ENCODE measurements at regions not wholly inside any gene's neighbourhood (a gene's known extent, or its start where the extent isn't known, plus 50 kb on each side); places are given as distances from the start of the nearest gene placed in this dataset.
"Not testable (repeated sequence)": the region's sequence is repeated elsewhere in the genome, so short reads cannot be mapped to it uniquely, and the experiment has no call there.

DNA sequence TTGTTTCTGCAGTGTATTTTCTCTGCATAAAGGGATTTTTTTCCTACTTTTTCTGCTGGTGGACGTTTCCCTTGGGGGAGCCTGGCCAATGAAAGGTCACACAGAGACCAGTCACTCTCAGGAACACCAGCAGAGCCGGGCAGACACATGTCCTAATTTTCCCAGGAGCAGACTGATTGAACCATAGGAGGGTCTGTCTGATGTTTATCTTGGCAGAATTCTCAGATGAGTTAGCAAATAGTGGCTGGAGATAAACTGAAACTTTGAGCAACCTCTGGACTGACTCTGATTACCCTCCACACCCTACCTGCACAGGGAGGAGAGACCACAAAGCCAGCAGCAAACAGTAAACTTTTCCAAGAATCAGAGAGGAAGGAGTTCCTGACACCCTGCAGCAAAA, 90.0 kb upstream of the PLGLB2 start:
- H3K27ac Mint-ChIP-seq, result not testable (repeated sequence)

GRCh38 chr2:87658357-87658756, 89.5 kb upstream of the PLGLB2 start:
- intact Hi-C loops (cut with micrococcal nuclease); CTCF ChIA-PET: not testable (repeated sequence)

More for the DNA sequence above, 90.0 kb upstream of the PLGLB2 start:
- H3K27me3 Mint-ChIP-seq (ENCODE audit: low read depth); intact Hi-C loops (cut with micrococcal nuclease); H3K4me3 Mint-ChIP-seq; H3K36me3 Mint-ChIP-seq (ENCODE audit: low read depth); H3K4me1 Mint-ChIP-seq (ENCODE audit: low read depth); DNase-seq; H3K9me3 Mint-ChIP-seq; CTCF ChIA-PET: not testable (repeated sequence)

DNA sequence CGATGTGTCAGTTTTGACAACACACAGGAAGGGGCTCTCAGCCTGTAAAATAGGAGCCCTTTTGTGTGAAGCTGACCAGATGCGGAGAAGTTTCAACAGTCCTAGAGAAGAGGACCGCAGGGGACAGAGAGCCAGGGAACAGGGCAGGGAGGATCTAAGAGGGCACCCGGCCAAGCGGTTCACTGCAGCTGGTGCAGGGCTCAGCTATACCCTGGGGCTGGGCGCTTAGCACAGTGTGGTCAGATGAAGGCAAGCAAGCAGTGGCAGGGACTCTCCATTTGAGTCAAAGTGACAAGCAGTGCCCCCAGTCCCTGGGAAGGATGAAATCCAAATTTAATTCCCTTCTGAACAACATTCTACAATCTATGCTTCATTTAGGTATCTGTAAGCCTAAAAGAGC, 88.9 kb upstream of the PLGLB2 start:
- H3K36me3 Mint-ChIP-seq (ENCODE audit: low read depth); H3K27me3 Mint-ChIP-seq (ENCODE audit: low read depth); H3K4me3 Mint-ChIP-seq; H3K9me3 Mint-ChIP-seq; CTCF ChIA-PET; intact Hi-C loops (cut with micrococcal nuclease); DNase-seq; H3K27ac Mint-ChIP-seq; H3K4me1 Mint-ChIP-seq (ENCODE audit: low read depth): not testable (repeated sequence)

More at GRCh38 chr2:87658357-87658756, 89.5 kb upstream of the PLGLB2 start:
- H3K27me3 Mint-ChIP-seq (ENCODE audit: low read depth); DNase-seq; H3K27ac Mint-ChIP-seq; H3K36me3 Mint-ChIP-seq (ENCODE audit: low read depth); H3K9me3 Mint-ChIP-seq; H3K4me1 Mint-ChIP-seq (ENCODE audit: low read depth); H3K4me3 Mint-ChIP-seq: not testable (repeated sequence)

DNA sequence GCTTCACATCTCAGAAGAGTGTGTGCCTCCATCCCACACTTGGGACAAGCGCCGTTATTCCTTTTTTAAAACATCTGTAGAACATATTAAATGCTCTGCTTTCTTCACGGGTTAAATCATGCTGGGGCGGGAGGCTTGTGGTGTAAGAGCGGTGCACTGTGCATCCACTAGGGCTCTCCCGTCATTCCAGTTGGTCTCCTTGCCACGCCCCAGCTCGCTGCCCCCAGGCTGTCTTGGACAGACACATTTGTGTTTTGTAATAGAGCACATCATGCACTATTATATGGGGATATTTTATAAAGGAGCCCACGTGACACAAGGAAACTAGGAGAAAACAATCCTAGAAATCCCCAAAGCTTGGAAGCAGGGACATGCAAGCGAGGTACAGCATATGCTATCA, 87.7 kb upstream of the PLGLB2 start:
- H3K4me3 Mint-ChIP-seq; DNase-seq; H3K27ac Mint-ChIP-seq; CTCF ChIA-PET; H3K4me1 Mint-ChIP-seq (ENCODE audit: low read depth); H3K36me3 Mint-ChIP-seq (ENCODE audit: low read depth); intact Hi-C loops (cut with micrococcal nuclease); H3K9me3 Mint-ChIP-seq; H3K27me3 Mint-ChIP-seq (ENCODE audit: low read depth): not testable (repeated sequence)

DNA sequence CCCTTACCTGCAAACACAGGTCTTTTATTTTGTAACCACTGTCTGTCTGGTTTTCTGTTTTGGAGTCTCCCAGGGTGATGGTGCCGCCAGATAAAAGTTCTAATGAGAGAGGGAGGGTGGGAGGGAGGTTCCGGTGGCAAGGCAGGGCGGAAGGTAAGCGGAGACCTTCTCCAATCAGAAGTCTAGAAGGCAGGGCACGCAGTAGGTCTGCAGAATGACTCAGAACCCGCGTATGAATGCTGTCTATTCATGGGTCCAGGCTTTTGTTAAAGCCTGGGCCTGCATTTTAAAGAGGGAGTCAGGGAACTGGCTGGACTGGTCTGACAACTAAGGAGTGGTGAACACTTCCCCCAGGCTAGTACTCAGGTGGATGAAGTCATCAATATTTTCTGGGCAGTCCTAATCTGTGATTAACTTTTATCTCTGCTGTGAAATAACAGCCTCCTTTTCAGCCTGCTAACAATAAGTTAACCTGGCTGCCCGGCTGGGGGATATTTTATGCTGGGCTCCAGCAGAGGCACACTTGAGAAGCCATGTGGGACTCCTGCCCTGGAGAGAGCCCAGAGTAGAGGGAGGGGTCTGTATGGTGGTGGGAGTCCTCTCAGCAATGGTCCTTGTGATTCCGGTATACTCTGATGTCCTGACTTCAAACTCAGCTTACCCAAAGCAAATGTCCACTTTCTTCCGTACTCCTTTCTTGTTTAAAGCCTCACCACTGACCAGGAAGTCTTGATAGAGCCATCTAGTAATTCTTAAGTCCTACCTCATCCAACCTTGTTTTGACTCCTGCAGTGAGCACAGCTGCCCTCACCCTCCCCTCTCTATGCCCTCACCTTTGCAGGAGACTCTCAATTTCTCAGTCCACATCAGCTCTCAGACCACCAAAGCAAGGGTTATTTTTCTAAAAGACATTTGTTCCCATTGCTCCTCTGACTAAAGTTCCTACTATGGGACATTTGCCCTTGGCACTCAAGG, 85.3 kb upstream of the PLGLB2 start:
- H3K4me3 Mint-ChIP-seq; H3K36me3 Mint-ChIP-seq (ENCODE audit: low read depth); H3K27me3 Mint-ChIP-seq (ENCODE audit: low read depth); H3K4me1 Mint-ChIP-seq (ENCODE audit: low read depth); H3K9me3 Mint-ChIP-seq; DNase-seq; intact Hi-C loops (cut with micrococcal nuclease); CTCF ChIA-PET; H3K27ac Mint-ChIP-seq: not testable (repeated sequence)

DNA sequence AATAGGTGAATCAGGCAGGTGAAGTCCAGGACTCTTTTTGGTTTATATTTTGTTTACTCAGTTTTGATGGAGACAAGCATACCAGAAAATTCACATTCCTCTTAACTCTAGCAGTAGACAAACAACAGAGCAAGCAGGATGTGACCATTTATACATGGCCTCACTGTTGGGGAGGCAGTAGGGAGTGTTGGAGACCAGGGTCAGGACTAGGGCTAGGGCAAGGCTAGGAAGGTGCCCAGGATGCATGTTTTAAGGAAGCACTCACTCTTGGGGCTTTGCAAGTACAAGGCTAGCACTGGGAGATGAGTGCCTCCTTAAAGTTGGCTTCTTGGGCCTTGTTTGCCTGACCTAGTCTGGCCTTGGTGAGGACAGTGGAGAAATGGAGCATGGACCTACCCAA, 84.5 kb upstream of the PLGLB2 start:
- H3K9me3 Mint-ChIP-seq; H3K4me3 Mint-ChIP-seq; intact Hi-C loops (cut with micrococcal nuclease); H3K4me1 Mint-ChIP-seq (ENCODE audit: low read depth); H3K27ac Mint-ChIP-seq; CTCF ChIA-PET; H3K36me3 Mint-ChIP-seq (ENCODE audit: low read depth); DNase-seq; H3K27me3 Mint-ChIP-seq (ENCODE audit: low read depth): not testable (repeated sequence)

GRCh38 chr2:87667027-87667426, 80.9 kb upstream of the PLGLB2 start:
- H3K9me3 Mint-ChIP-seq; H3K36me3 Mint-ChIP-seq (ENCODE audit: low read depth); DNase-seq; intact Hi-C loops (cut with micrococcal nuclease); H3K4me1 Mint-ChIP-seq (ENCODE audit: low read depth); H3K4me3 Mint-ChIP-seq; H3K27ac Mint-ChIP-seq; CTCF ChIA-PET; H3K27me3 Mint-ChIP-seq (ENCODE audit: low read depth): not testable (repeated sequence)

DNA sequence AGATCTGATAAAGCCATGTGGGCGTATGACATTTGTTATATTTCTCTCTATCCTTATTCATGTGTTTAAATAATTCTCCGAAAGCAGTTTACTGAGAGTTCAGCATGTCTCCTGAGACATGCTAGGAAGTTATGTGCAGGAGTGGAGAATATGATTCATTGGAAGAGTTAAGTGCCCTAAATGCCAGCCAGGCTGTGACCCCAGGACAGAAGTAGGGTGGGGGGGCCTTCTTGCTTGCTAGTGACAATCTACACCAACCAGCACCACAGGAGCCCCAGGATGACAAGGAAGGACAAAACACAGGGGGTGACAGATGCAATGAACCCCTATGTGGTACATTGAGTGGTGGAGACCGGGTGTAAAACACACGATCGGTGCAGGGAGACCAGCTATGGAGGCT, 79.5 kb upstream of the PLGLB2 start:
- CTCF ChIA-PET; H3K4me1 Mint-ChIP-seq (ENCODE audit: low read depth); DNase-seq; H3K4me3 Mint-ChIP-seq; H3K9me3 Mint-ChIP-seq; H3K36me3 Mint-ChIP-seq (ENCODE audit: low read depth); intact Hi-C loops (cut with micrococcal nuclease); H3K27ac Mint-ChIP-seq; H3K27me3 Mint-ChIP-seq (ENCODE audit: low read depth): not testable (repeated sequence)

GRCh38 chr2:87669633-87670231, 78.2 kb upstream of the PLGLB2 start:
- CTCF ChIA-PET; H3K9me3 Mint-ChIP-seq; H3K27ac Mint-ChIP-seq; H3K36me3 Mint-ChIP-seq (ENCODE audit: low read depth); intact Hi-C loops (cut with micrococcal nuclease); H3K4me3 Mint-ChIP-seq; H3K27me3 Mint-ChIP-seq (ENCODE audit: low read depth); DNase-seq; H3K4me1 Mint-ChIP-seq (ENCODE audit: low read depth): not testable (repeated sequence)

- CTCF ChIA-PET; DNase-seq; H3K4me1 Mint-ChIP-seq (ENCODE audit: low read depth); H3K9me3 Mint-ChIP-seq; H3K27ac Mint-ChIP-seq; H3K4me3 Mint-ChIP-seq; H3K27me3 Mint-ChIP-seq (ENCODE audit: low read depth); intact Hi-C loops (cut with micrococcal nuclease); H3K36me3 Mint-ChIP-seq (ENCODE audit: low read depth): not testable (repeated sequence)
Measured at GRCh38 chr2:87672404-87672803, 75.5 kb upstream of the PLGLB2 start.

DNA sequence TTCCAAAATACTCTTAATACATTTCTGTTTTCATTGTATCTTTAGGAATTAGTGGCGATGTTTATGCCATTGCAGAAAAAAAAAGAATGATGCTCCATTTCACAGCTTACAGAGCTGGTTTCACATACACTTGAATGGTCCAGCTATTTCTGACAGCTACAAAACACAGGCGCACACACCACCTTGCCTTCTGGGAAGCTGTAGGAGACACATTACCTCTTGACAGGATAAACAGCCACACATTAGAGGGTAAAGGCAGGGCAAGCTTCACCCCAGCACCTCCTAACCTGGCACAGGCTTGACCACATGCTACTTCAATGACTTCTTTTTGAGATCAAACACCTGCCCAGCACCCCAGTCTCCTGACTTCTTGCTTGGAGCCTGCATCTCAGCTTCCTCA, 73.2 kb upstream of the PLGLB2 start:
- H3K36me3 Mint-ChIP-seq (ENCODE audit: low read depth); H3K9me3 Mint-ChIP-seq; DNase-seq; CTCF ChIA-PET; H3K4me3 Mint-ChIP-seq; intact Hi-C loops (cut with micrococcal nuclease); H3K27ac Mint-ChIP-seq; H3K4me1 Mint-ChIP-seq (ENCODE audit: low read depth); H3K27me3 Mint-ChIP-seq (ENCODE audit: low read depth): not testable (repeated sequence)

GRCh38 chr2:87675487-87675886, 72.4 kb upstream of the PLGLB2 start:
- H3K9me3 Mint-ChIP-seq; H3K27me3 Mint-ChIP-seq (ENCODE audit: low read depth); CTCF ChIA-PET; DNase-seq; H3K36me3 Mint-ChIP-seq (ENCODE audit: low read depth); intact Hi-C loops (cut with micrococcal nuclease); H3K27ac Mint-ChIP-seq; H3K4me1 Mint-ChIP-seq (ENCODE audit: low read depth); H3K4me3 Mint-ChIP-seq: not testable (repeated sequence)

DNA sequence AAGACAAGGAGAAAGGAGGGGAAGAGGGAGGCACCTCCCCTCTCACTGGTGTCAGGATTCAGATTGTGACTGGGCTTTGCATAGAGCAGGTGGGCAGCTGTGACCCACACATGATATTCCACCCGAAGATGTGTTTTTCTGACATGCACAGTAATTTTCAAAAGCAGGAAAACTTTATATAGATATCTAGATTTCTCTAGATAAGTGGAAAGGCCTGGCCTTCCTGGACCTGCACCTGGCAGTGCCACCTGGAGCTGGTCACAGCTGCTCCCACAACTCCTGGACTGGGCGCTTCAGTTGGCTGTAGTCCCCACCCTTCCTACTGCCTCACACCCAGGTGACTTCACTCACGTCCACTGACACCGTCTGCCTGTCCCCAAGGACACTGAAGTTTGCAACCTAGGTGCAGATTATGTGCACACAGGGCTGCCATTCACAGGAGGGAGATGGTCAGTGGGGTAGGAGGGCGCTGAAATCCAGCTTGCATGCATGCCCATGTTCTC, 70.4 kb upstream of the PLGLB2 start:
- H3K4me1 Mint-ChIP-seq (ENCODE audit: low read depth); DNase-seq; CTCF ChIA-PET; H3K36me3 Mint-ChIP-seq (ENCODE audit: low read depth); H3K4me3 Mint-ChIP-seq; H3K27ac Mint-ChIP-seq; intact Hi-C loops (cut with micrococcal nuclease); H3K9me3 Mint-ChIP-seq; H3K27me3 Mint-ChIP-seq (ENCODE audit: low read depth): not testable (repeated sequence)

Measured in activated naive CD4-positive, alpha-beta T cell treated with anti-CD3 and anti-CD28 coated beads for 36 hours (primary cell).